C4-2B (cell line): ENCODE measurements at regions not wholly inside any gene's neighbourhood (a gene's known extent, or its start where the extent isn't known, plus 50 kb on each side); places are given as distances from the start of the nearest gene placed in this dataset.

Source experiments
- ZFX ChIP-seq: fragments of 450-650 bp; IDR thresholded peaks from 2 replicates; pipeline ENCODE4 v1.6.1; 2017
- TF ChIP-seq, protein P1 (sequence below): fragments of 450-650 bp; conservative IDR thresholded peaks from 2 replicates; pipeline ENCODE4 v1.5.1; 2017; ENCODE audit warnings: mild to moderate bottlenecking

DNA sequence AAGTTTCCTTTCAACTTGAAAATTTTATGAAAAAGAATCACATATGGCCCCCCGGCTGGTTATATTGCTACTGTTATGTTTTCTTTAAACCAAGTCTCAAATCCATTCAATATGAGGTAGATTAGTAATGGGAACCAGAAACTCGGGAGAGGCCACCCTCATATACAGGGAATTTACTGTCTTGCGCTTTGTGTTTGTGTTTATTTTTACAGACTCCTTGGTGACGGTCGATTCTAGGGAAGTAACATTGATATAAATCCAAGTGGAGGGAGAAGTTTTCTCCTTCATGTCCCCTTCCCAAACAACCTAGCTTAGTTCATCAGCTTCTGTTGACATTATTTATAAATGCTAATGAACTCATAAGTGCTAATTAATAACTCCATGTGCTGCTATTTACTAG lies 163.5 kb upstream of the LMO4 start:
- TF ChIP-seq, protein P1, sequence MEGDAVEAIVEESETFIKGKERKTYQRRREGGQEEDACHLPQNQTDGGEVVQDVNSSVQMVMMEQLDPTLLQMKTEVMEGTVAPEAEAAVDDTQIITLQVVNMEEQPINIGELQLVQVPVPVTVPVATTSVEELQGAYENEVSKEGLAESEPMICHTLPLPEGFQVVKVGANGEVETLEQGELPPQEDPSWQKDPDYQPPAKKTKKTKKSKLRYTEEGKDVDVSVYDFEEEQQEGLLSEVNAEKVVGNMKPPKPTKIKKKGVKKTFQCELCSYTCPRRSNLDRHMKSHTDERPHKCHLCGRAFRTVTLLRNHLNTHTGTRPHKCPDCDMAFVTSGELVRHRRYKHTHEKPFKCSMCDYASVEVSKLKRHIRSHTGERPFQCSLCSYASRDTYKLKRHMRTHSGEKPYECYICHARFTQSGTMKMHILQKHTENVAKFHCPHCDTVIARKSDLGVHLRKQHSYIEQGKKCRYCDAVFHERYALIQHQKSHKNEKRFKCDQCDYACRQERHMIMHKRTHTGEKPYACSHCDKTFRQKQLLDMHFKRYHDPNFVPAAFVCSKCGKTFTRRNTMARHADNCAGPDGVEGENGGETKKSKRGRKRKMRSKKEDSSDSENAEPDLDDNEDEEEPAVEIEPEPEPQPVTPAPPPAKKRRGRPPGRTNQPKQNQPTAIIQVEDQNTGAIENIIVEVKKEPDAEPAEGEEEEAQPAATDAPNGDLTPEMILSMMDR = no peak
- no peak for TF ChIP-seq ZFX
